ENCODE measurements at regions not wholly inside any gene's neighbourhood (a gene's known extent, or its start where the extent isn't known, plus 50 kb on each side); places are given as distances from the start of the nearest gene placed in this dataset.

DNA sequence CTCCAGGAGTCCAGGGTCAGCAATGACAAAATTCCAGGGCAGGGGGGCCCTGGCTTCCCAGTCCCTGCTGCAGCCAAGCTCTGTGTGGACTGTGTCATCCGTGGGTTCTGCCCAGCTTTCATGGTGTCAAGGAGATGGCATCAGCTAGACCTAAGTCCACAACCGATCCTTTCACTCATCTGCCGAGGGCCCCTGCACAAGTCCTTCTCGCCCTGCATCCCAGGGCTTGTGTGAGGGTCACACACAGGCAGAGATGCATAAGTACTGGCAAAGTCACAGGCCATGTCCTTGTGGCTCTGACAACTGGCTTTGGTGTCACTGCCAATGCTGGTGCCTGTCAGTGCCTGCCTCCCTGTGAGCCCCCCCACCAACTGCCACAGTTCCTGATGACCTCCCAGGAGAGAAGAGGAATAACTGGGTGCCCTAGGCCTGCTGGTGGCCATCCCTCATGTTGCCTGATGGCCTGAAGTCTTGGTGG, 181.4 kb upstream of the CST7 start:
- H3K4me3 ChIP-seq (ENCODE audit: low read length in 2 of 2), result no peak overlapping the region
- H3K27me3 ChIP-seq (ENCODE audit: control insufficient read depth in 2 of 2, insufficient read depth in 2 of 2, low read length in 2 of 2), result no peaks in the 10 kb centered on the region
- H3K36me3 ChIP-seq (ENCODE audit: control insufficient read depth in 2 of 2, insufficient read depth in 2 of 2, low read length in 2 of 2), result no peaks in the 10 kb centered on the region
- H3K27ac ChIP-seq (ENCODE audit: low read depth in 2 of 2, low read length in 2 of 2), result no peak overlapping the region
- no peak overlapping the region for H3K9ac ChIP-seq (ENCODE audit: low read depth in 1 of 2, low read length in 2 of 2)
- H3K9me3 ChIP-seq (ENCODE audit: control insufficient read depth in 2 of 2, low read length in 2 of 2), result no peaks in the 10 kb centered on the region
- H3K4me1 ChIP-seq (ENCODE audit: control insufficient read depth in 2 of 2, insufficient read depth in 2 of 2, low read length in 2 of 2), result no peaks in the 10 kb centered on the region

DNA sequence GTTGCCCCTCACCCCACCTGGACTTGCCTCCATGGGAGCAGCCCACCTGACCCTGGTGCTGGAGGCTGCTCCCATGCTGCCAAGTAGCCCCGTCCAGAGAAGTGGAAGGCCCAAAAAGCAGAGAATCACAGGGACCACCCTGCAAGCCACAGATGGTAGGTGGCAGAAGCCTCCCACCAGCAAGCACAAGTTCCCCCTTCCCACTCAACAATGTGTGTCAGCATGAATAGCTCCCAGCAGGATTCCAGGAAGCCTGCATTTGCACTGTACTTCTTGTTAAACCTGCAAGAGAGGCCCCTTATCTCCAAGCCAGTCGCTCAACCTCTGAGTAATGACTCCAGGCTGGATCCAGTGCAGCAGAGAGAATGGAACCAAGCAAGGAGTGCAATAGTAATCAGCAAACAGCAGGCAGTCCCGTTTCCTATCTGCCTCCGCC, 180.8 kb upstream of the CST7 start:
- H3K36me3 ChIP-seq (ENCODE audit: control insufficient read depth in 2 of 2, insufficient read depth in 2 of 2, low read length in 2 of 2), result no peaks in the 10 kb centered on the region
- H3K4me3 ChIP-seq (ENCODE audit: low read length in 2 of 2), result no peak overlapping the region
- no peaks in the 10 kb centered on the region for H3K4me1 ChIP-seq (ENCODE audit: control insufficient read depth in 2 of 2, insufficient read depth in 2 of 2, low read length in 2 of 2)
- H3K9me3 ChIP-seq (ENCODE audit: control insufficient read depth in 2 of 2, low read length in 2 of 2), result no peaks in the 10 kb centered on the region
- H3K9ac ChIP-seq (ENCODE audit: low read depth in 1 of 2, low read length in 2 of 2), result no peak overlapping the region
- no peak overlapping the region for H3K27ac ChIP-seq (ENCODE audit: low read depth in 2 of 2, low read length in 2 of 2)
- H3K27me3 ChIP-seq (ENCODE audit: control insufficient read depth in 2 of 2, insufficient read depth in 2 of 2, low read length in 2 of 2), result no peaks in the 10 kb centered on the region

DNA sequence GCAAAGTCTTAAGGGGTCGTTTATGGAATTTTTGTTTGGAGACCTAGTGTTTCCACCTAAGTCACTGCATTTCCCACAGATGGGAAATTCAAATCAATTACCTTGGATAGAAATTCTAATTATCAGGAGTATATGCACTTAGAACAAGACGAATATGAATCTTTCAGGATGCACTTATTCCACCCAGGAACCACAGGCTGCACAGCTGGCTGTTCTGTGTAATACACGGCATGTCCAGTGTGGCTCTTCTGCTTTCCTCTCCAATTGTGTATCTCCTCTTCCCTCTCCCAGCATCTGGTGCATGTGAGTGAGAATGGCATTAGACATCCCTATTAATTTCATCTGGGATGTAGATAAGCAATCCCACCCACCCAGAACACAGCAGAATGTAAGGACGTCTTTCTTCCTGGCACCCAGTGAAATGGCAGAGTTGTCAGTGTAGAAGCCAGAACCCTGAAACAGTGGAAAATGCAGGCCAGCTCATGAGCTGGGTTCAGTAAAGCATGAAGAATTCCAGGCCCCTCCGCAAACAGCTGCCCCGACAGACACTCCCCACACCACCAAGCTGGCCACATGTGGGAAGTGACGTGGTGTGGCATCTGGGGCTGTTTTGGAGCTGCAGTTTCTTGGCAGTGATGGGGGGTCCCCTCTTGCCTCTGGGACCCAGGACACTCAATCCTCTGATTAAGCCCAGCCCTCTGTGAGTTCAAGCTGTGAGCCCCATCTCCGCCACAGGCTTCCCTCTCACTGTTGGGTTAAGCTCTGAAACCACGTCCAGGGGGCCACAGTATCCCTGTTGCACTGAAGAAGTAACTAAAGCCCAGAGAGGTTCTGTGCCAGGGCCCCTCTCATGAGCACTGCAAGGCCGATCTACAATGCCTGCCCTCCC, 180.1 kb upstream of the CST7 start:
- Histone ChIP-seq H3K9me3 (ENCODE audit: control insufficient read depth in 2 of 2, low read length in 2 of 2) (no peaks in the 10 kb centered on the region), H3K4me3 (ENCODE audit: low read length in 2 of 2) (no peak overlapping the region), H3K36me3 (ENCODE audit: control insufficient read depth in 2 of 2, insufficient read depth in 2 of 2, low read length in 2 of 2) (no peaks in the 10 kb centered on the region), H3K27ac (ENCODE audit: low read depth in 2 of 2, low read length in 2 of 2) (no peak overlapping the region), H3K9ac (ENCODE audit: low read depth in 1 of 2, low read length in 2 of 2) (no peak overlapping the region), H3K4me1 (ENCODE audit: control insufficient read depth in 2 of 2, insufficient read depth in 2 of 2, low read length in 2 of 2) (no peaks in the 10 kb centered on the region), H3K27me3 (ENCODE audit: control insufficient read depth in 2 of 2, insufficient read depth in 2 of 2, low read length in 2 of 2) (no peaks in the 10 kb centered on the region)

DNA sequence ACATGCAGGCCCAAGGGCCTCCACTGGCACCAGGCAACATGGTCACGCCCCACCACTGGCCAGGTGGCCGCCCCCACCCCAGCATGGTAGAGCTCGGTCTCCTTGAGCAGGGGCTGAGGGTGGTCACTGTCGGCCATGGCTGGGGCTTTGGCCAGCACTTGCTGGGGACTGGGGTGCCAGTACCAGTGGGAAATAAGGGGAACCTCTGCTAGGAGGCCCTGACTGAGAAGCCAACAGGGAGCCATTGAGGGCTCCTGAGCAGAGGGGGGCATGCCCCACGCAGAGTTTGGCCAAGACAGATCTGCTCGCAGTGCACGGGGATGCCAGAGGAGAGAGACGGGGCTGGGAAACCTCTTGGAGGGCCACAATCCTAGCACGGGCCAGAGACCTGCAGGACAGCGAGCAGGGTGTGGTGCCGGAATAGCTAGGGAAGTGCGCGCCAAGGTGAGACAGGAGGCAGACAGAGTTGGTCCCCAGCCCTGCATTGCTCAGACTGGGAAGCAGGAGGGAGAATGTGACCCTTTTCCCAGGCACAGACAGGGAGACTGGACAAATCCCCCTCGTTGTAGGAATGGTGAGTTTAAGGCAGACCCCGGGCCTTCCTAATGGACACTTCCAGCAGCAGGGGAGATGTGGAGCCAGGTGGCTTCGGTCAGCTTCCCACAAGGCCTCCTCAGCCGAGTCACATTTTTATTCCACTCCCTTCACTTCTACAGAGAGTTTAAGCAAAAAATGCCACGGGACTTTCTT, 179.0 kb upstream of the CST7 start:
- Histone ChIP-seq H3K9ac (ENCODE audit: low read depth in 1 of 2, low read length in 2 of 2) (no peak overlapping the region), H3K9me3 (ENCODE audit: control insufficient read depth in 2 of 2, low read length in 2 of 2) (no peaks in the 10 kb centered on the region), H3K27me3 (ENCODE audit: control insufficient read depth in 2 of 2, insufficient read depth in 2 of 2, low read length in 2 of 2) (no peaks in the 10 kb centered on the region), H3K27ac (ENCODE audit: low read depth in 2 of 2, low read length in 2 of 2) (no peak overlapping the region), H3K4me3 (ENCODE audit: low read length in 2 of 2) (no peak overlapping the region), H3K4me1 (ENCODE audit: control insufficient read depth in 2 of 2, insufficient read depth in 2 of 2, low read length in 2 of 2) (no peaks in the 10 kb centered on the region), H3K36me3 (ENCODE audit: control insufficient read depth in 2 of 2, insufficient read depth in 2 of 2, low read length in 2 of 2) (no peaks in the 10 kb centered on the region)

DNA sequence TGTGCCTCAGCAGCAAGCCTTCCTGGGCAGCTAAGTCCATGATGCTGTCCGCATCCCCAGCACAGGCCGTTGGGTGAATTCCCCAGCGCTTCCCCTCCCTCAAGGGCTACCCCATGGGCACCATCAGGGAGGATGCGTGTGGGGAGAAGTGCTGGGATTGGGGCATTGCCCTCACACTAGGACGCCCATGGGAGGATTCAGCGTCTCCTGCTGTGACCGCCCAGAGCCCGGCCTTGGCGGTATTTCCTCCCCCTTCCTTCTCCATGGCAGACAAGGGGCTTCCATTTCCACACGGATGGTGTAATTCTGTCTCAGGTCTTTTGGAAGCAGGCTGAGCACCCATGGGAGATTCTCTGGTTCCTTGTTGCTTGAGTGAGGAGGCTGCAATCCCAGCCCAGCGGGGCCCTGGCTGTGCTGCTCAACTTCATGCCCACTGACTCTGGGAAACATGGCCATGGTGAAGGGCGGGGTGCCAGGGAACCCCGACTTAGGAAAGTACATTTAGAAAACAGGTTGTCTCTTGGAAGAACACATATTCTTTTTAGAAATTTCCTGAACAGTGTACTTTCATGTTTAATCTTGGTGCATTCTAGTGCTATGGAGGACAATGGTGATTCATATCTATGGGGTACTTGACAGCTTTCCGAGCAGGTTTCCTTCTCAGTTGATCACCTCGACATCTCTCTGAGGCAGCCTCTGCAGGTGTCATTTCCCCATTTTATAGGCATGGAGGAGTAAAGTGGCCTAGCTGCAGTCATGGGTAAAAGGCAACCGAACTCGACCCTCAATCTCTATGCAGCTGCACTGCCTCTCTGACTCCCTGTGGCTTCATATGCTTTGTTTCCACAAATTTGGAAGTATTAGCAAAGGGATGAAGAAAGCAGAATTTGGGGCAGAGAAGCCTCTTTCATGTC, 178.2 kb upstream of the CST7 start:
- no peaks in the 10 kb centered on the region for H3K4me1 ChIP-seq (ENCODE audit: control insufficient read depth in 2 of 2, insufficient read depth in 2 of 2, low read length in 2 of 2)
- H3K4me3 ChIP-seq (ENCODE audit: low read length in 2 of 2), result no peak overlapping the region
- H3K36me3 ChIP-seq (ENCODE audit: control insufficient read depth in 2 of 2, insufficient read depth in 2 of 2, low read length in 2 of 2), result no peaks in the 10 kb centered on the region
- no peak overlapping the region for H3K27ac ChIP-seq (ENCODE audit: low read depth in 2 of 2, low read length in 2 of 2)
- no peaks in the 10 kb centered on the region for H3K9me3 ChIP-seq (ENCODE audit: control insufficient read depth in 2 of 2, low read length in 2 of 2)
- H3K9ac ChIP-seq (ENCODE audit: low read depth in 1 of 2, low read length in 2 of 2), result no peak overlapping the region
- H3K27me3 ChIP-seq (ENCODE audit: control insufficient read depth in 2 of 2, insufficient read depth in 2 of 2, low read length in 2 of 2), result no peaks in the 10 kb centered on the region

DNA sequence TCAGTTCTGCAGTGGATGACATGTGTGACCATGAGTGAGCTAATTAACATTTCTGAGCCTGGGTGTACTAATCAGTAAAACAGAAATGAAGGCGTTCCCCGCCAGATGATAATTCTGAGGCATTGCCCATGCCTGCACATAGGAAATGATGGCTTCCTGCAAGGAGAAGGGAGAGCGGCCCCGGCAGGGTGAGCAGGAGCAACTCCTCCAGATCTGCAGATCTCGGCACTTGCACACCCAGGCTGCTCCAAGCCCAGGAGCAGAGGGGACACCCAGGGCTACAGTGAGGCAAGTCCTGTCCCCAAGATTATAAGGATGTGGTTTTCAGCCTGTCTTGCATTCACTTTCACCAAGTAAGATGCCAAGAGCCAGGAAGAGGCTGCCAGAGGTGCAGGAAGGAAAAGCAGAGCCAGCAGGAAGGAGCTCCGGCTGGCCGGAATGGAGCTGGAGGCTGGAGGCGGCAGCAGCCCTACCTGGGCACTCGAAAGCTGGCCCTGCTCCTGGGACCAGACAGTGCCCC, 177.5 kb upstream of the CST7 start:
- Histone ChIP-seq H3K27ac (ENCODE audit: low read depth in 2 of 2, low read length in 2 of 2) (no peak overlapping the region), H3K36me3 (ENCODE audit: control insufficient read depth in 2 of 2, insufficient read depth in 2 of 2, low read length in 2 of 2) (no peaks in the 10 kb centered on the region), H3K9me3 (ENCODE audit: control insufficient read depth in 2 of 2, low read length in 2 of 2) (no peaks in the 10 kb centered on the region), H3K4me3 (ENCODE audit: low read length in 2 of 2) (no peak overlapping the region), H3K27me3 (ENCODE audit: control insufficient read depth in 2 of 2, insufficient read depth in 2 of 2, low read length in 2 of 2) (no peaks in the 10 kb centered on the region), H3K4me1 (ENCODE audit: control insufficient read depth in 2 of 2, insufficient read depth in 2 of 2, low read length in 2 of 2) (no peaks in the 10 kb centered on the region), H3K9ac (ENCODE audit: low read depth in 1 of 2, low read length in 2 of 2) (no peak overlapping the region)

DNA sequence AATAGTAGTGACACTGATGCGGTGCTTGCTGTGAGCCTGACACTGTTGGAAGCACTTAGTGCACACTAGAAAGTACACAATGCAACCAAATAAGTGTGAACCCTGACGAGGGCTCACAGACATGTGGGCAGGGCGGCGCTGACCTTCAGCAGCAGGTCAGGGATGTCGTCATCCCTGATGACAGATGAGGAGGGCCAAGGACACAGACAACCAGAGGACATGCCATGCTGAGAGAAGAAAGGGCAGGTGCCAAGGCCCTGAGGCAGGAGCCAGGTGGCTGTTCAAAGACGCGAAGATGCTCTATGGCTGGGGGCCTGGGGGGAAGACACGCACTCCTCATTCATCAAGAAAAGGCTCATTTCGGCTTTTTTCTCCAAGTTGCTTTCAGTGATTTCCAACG, 176.4 kb upstream of the CST7 start:
- Histone ChIP-seq H3K27me3 (ENCODE audit: control insufficient read depth in 2 of 2, insufficient read depth in 2 of 2, low read length in 2 of 2) (no peaks in the 10 kb centered on the region), H3K27ac (ENCODE audit: low read depth in 2 of 2, low read length in 2 of 2) (no peak overlapping the region)

DNA sequence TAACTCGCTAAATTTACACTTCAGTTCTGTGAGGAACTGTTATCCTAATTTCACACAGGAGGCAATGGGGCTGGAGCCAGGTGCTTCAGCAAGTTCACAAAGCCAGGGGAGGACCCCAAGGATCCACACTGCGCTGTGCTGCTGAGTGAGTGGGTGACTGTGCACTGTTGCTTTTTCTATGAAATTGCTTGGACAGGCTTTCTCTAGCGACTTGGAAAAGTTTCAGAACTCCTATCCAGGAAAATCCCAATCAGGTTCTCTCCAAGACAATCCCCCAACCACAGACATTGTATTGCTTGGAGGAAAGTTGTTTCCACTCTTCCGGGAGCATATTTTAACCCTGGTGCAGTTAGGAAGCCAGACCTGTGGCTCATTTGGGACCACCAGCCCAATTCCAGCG, 175.9 kb upstream of the CST7 start:
- no peaks in the 10 kb centered on the region for H3K27me3 ChIP-seq (ENCODE audit: control insufficient read depth in 2 of 2, insufficient read depth in 2 of 2, low read length in 2 of 2)
- H3K27ac ChIP-seq (ENCODE audit: low read depth in 2 of 2, low read length in 2 of 2), result no peak overlapping the region
- no peaks in the 10 kb centered on the region for H3K9me3 ChIP-seq (ENCODE audit: control insufficient read depth in 2 of 2, low read length in 2 of 2)
- H3K36me3 ChIP-seq (ENCODE audit: control insufficient read depth in 2 of 2, insufficient read depth in 2 of 2, low read length in 2 of 2), result no peaks in the 10 kb centered on the region
- H3K4me3 ChIP-seq (ENCODE audit: low read length in 2 of 2), result no peak overlapping the region
- H3K4me1 ChIP-seq (ENCODE audit: control insufficient read depth in 2 of 2, insufficient read depth in 2 of 2, low read length in 2 of 2), result no peaks in the 10 kb centered on the region
- H3K9ac ChIP-seq (ENCODE audit: low read depth in 1 of 2, low read length in 2 of 2), result no peak overlapping the region

More for the DNA sequence above, 176.4 kb upstream of the CST7 start:
- Histone ChIP-seq H3K9me3 (ENCODE audit: control insufficient read depth in 2 of 2, low read length in 2 of 2) (no peaks in the 10 kb centered on the region), H3K4me3 (ENCODE audit: low read length in 2 of 2) (no peak overlapping the region), H3K9ac (ENCODE audit: low read depth in 1 of 2, low read length in 2 of 2) (no peak overlapping the region), H3K4me1 (ENCODE audit: control insufficient read depth in 2 of 2, insufficient read depth in 2 of 2, low read length in 2 of 2) (no peaks in the 10 kb centered on the region), H3K36me3 (ENCODE audit: control insufficient read depth in 2 of 2, insufficient read depth in 2 of 2, low read length in 2 of 2) (no peaks in the 10 kb centered on the region)

DNA sequence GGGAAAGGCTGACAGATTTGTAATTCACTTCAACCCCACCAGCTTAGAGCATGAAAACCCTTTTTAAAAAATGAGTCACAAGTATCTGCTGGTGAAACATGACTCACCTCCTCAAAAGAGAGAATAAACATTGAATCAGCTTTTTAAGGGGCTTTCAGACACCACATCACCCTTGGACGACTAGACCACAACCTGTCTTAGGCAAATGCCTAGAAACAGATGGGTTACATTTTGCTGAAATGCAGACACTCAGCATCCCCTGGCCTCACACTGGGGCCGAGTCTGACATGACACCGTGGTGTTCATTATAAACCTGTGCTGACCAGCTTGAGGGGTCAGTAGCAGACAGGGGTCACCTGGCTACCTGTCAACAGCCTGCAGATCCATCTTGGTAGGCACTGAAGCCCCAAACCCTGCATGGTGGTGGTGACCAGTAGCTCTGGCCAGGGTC, 175.3 kb upstream of the CST7 start:
- no peaks in the 10 kb centered on the region for H3K4me1 ChIP-seq (ENCODE audit: control insufficient read depth in 2 of 2, insufficient read depth in 2 of 2, low read length in 2 of 2)
- H3K27ac ChIP-seq (ENCODE audit: low read depth in 2 of 2, low read length in 2 of 2), result no peak overlapping the region
- H3K36me3 ChIP-seq (ENCODE audit: control insufficient read depth in 2 of 2, insufficient read depth in 2 of 2, low read length in 2 of 2), result no peaks in the 10 kb centered on the region
- H3K4me3 ChIP-seq (ENCODE audit: low read length in 2 of 2), result no peak overlapping the region
- no peaks in the 10 kb centered on the region for H3K27me3 ChIP-seq (ENCODE audit: control insufficient read depth in 2 of 2, insufficient read depth in 2 of 2, low read length in 2 of 2)
- H3K9me3 ChIP-seq (ENCODE audit: control insufficient read depth in 2 of 2, low read length in 2 of 2), result no peaks in the 10 kb centered on the region
- H3K9ac ChIP-seq (ENCODE audit: low read depth in 1 of 2, low read length in 2 of 2), result no peak overlapping the region

Measured in mucosa of rectum (tissue), 2 donors.